ENCODE measurements at regions not wholly inside any gene's neighbourhood (a gene's known extent, or its start where the extent isn't known, plus 50 kb on each side); places are given as distances from the start of the nearest gene placed in this dataset.

- no peak for ATAC-seq (ENCODE audit: low read depth)
- no peaks in the 10 kb centered on the region for H3K4me1 ChIP-seq (ENCODE audit: control insufficient read depth in 2 of 2, insufficient read depth in 2 of 2, low read length in 2 of 2)
- Mint-ChIP-seq H3K27me3 (no peaks in the 10 kb centered on the region), H3K9me3 (ENCODE audit: insufficient read depth) (no peaks in the 10 kb centered on the region), H3K4me1 (no peaks in the 10 kb centered on the region), H3K27ac (no peak overlapping the region), H3K4me3 (no peak overlapping the region)
- peaks cover 0 to 3% (median 0%) of the 10 kb centered on the region in 3 donors for H3K9me3 ChIP-seq (ENCODE audit: control extremely low read depth in 1 of 3, control insufficient read depth in 2 of 3, insufficient read depth in 1 of 3, low read length in 2 of 3)
- no peak for TF ChIP-seq CTCF (IDR thresholded peaks at IDR 0.05)
- TF ChIP-seq EZH2 (IDR thresholded peaks at IDR 0.05; ENCODE audit: borderline replicate concordance, insufficient read depth, low read depth, low read length, poor library complexity, severe bottlenecking), result no peak
- no peaks in the 10 kb centered on the region for H4K20me1 ChIP-seq (ENCODE audit: control insufficient read depth, insufficient read depth, low read length, poor library complexity, severe bottlenecking)
- H3K4me3 ChIP-seq (ENCODE audit: control extremely low read depth in 1 of 5, extremely low read depth in 1 of 5, insufficient read depth in 1 of 5, low read depth in 2 of 5, low read length in 4 of 5), result no peak overlapping the region
- no peaks in the 10 kb centered on the region for H3K79me2 ChIP-seq (ENCODE audit: control insufficient read depth, insufficient read depth, low read length)
- POLR2A ChIA-PET, result no interaction called here
- H3K9ac ChIP-seq (ENCODE audit: low read length), result no peak overlapping the region
- H3K4me2 ChIP-seq (replicated peaks; ENCODE audit: low read depth, low read length, poor library complexity, severe bottlenecking), result no peak overlapping the region
- intact Hi-C loops (cut with micrococcal nuclease), result no loop called here
- no peak overlapping the region for H3K27ac ChIP-seq (ENCODE audit: low read length in 2 of 2)
- no CpG with 5 or more reads among the region's 2 CpGs for WGBS (ENCODE audit: insufficient coverage)
- no peaks in the 10 kb centered on the region for H3K36me3 ChIP-seq (replicated peaks in 1 of 2; ENCODE audit: control extremely low read depth in 1 of 2, control insufficient read depth in 1 of 2, extremely low read depth in 1 of 2, insufficient read depth in 2 of 2, low read length in 1 of 2)
- H3K27me3 ChIP-seq (replicated peaks in 1 of 4; ENCODE audit: control extremely low read depth in 1 of 4, control insufficient read depth in 3 of 4, insufficient read depth in 4 of 4, low read length in 3 of 4), result no peaks in the 10 kb centered on the region
- CTCF ChIA-PET, result no interaction called here
- H2AFZ ChIP-seq (ENCODE audit: insufficient read depth, low read depth, low read length, poor library complexity, severe bottlenecking), result no peak overlapping the region
- DNase-seq, result no peak
These were observed 171.8 kb upstream of the CPNE8 start for GRCh38 chr12:39077226-39077625.

- no peaks in the 10 kb centered on the region for H4K20me1 ChIP-seq (ENCODE audit: control insufficient read depth, insufficient read depth, low read length, poor library complexity, severe bottlenecking)
- TF ChIP-seq CTCF (IDR thresholded peaks at IDR 0.05) (no peak), EZH2 (IDR thresholded peaks at IDR 0.05; ENCODE audit: borderline replicate concordance, insufficient read depth, low read depth, low read length, poor library complexity, severe bottlenecking) (no peak)
- H2AFZ ChIP-seq (ENCODE audit: insufficient read depth, low read depth, low read length, poor library complexity, severe bottlenecking), result no peak overlapping the region
- intact Hi-C loops (cut with micrococcal nuclease), result no loop called here
- Mint-ChIP-seq H3K9me3 (ENCODE audit: insufficient read depth) (no peaks in the 10 kb centered on the region), H3K27me3 (no peaks in the 10 kb centered on the region), H3K4me3 (no peak overlapping the region), H3K27ac (no peak overlapping the region), H3K4me1 (no peaks in the 10 kb centered on the region)
- no peaks in the 10 kb centered on the region for H3K36me3 ChIP-seq (replicated peaks in 1 of 2; ENCODE audit: control extremely low read depth in 1 of 2, control insufficient read depth in 1 of 2, extremely low read depth in 1 of 2, insufficient read depth in 2 of 2, low read length in 1 of 2)
- H3K4me3 ChIP-seq (ENCODE audit: control extremely low read depth in 1 of 5, extremely low read depth in 1 of 5, insufficient read depth in 1 of 5, low read depth in 2 of 5, low read length in 4 of 5), result no peak overlapping the region
- ATAC-seq (ENCODE audit: low read depth) (no peak), DNase-seq (no peak)
- H3K27me3 ChIP-seq (replicated peaks in 1 of 4; ENCODE audit: control extremely low read depth in 1 of 4, control insufficient read depth in 3 of 4, insufficient read depth in 4 of 4, low read length in 3 of 4), result no peaks in the 10 kb centered on the region
- no peak overlapping the region for H3K4me2 ChIP-seq (replicated peaks; ENCODE audit: low read depth, low read length, poor library complexity, severe bottlenecking)
- CTCF ChIA-PET, result no interaction called here
- no peaks in the 10 kb centered on the region for H3K4me1 ChIP-seq (ENCODE audit: control insufficient read depth in 2 of 2, insufficient read depth in 2 of 2, low read length in 2 of 2)
- no peaks in the 10 kb centered on the region for H3K9me3 ChIP-seq (ENCODE audit: control extremely low read depth in 1 of 3, control insufficient read depth in 2 of 3, insufficient read depth in 1 of 3, low read length in 2 of 3)
- H3K9ac ChIP-seq (ENCODE audit: low read length), result no peak overlapping the region
- POLR2A ChIA-PET, result no interaction called here
- no peak overlapping the region for H3K27ac ChIP-seq (ENCODE audit: low read length in 2 of 2)
- no CpG with 5 or more reads among the region's 2 CpGs for WGBS (ENCODE audit: insufficient coverage)
- H3K79me2 ChIP-seq (ENCODE audit: control insufficient read depth, insufficient read depth, low read length), result no peaks in the 10 kb centered on the region
These were observed 168.7 kb upstream of the CPNE8 start for GRCh38 chr12:39074063-39074462.
